NCI-H510A treated with DMSO at 0.1 percent for 48 hours (cell line): ENCODE measurements at regions not wholly inside any gene's neighbourhood (a gene's known extent, or its start where the extent isn't known, plus 50 kb on each side); places are given as distances from the start of the nearest gene placed in this dataset.

ENCODE experiments used
- DNase-seq: peaks from one replicate; lab custom pipeline; 2025; lab: John Stamatoyannopoulos, UW

GRCh38 chr12:96134200-96134599 is 60.0 kb upstream of the ELK3 start:
- DNase-seq, result no peak

- DNase-seq, result no peak
Measured at GRCh38 chr12:96136161-96136560, 58.0 kb upstream of the ELK3 start.

- DNase-seq, result no peak
Measured at GRCh38 chr12:96136725-96137378, 57.3 kb upstream of the ELK3 start.

- DNase-seq, result no peak
Measured at GRCh38 chr12:96140174-96140573, 54.0 kb upstream of the ELK3 start.

GRCh38 chr12:96141216-96141912 is 52.8 kb upstream of the ELK3 start:
- DNase-seq, result no peak

GRCh38 chr12:96143392-96143791 is 50.8 kb upstream of the ELK3 start:
- DNase-seq, result no peak

- no peak for DNase-seq
Measured at GRCh38 chr12:96143827-96144565, 50.2 kb upstream of the ELK3 start.
